GM12865 (cell line): ENCODE measurements at regions not wholly inside any gene's neighbourhood (a gene's known extent, or its start where the extent isn't known, plus 50 kb on each side); places are given as distances from the start of the nearest gene placed in this dataset.

Experiments
- DNase-seq: peaks from one replicate; pipeline ENCODE4 v3.0.0; 2010; ENCODE audit warnings: low read depth
- H3K4me3 ChIP-seq: 2 replicates; pipeline ENCODE4 v1.5.1; 2011; ENCODE audit warnings: mild to moderate bottlenecking, low read depth, low read length, control low read depth
- CTCF ChIP-seq: IDR thresholded peaks from 2 replicates; pipeline ENCODE4 v1.5.1; 2011; ENCODE audit warnings: low read length, control low read depth, low read depth, inconsistent platforms; ENCODE audit not compliant: insufficient read depth; ENCODE audit errors: missing control alignments

- DNase-seq: no peak
- H3K4me3 ChIP-seq: no peak overlapping the region
- no peak for TF ChIP-seq CTCF
Observed at GRCh38 chr13:107347641-107348369, 779.9 kb upstream of the ARGLU1 start.

GRCh38 chr13:107342747-107343146 is 774.8 kb upstream of the ARGLU1 start:
- no peak for DNase-seq
- TF ChIP-seq CTCF: no peak
- no peak overlapping the region for H3K4me3 ChIP-seq

- no peak overlapping the region for H3K4me3 ChIP-seq
- DNase-seq: no peak
- no peak for TF ChIP-seq CTCF
Observed at GRCh38 chr13:107339209-107339608, 771.3 kb upstream of the ARGLU1 start.

GRCh38 chr13:107332188-107332587 is 764.3 kb upstream of the ARGLU1 start:
- TF ChIP-seq CTCF: no peak

GRCh38 chr13:107331359-107331758 is 763.4 kb upstream of the ARGLU1 start:
- no peak for DNase-seq
- no peak overlapping the region for H3K4me3 ChIP-seq
- no peak for TF ChIP-seq CTCF

More at GRCh38 chr13:107332188-107332587, 764.3 kb upstream of the ARGLU1 start:
- no peak overlapping the region for H3K4me3 ChIP-seq
- no peak for DNase-seq

GRCh38 chr13:107330484-107330883 is 762.5 kb upstream of the ARGLU1 start:
- no peak overlapping the region for H3K4me3 ChIP-seq
- TF ChIP-seq CTCF: no peak
- no peak for DNase-seq

- H3K4me3 ChIP-seq: no peak overlapping the region
- no peak for DNase-seq
- TF ChIP-seq CTCF: no peak
Observed at GRCh38 chr13:107329991-107330390, 762.1 kb upstream of the ARGLU1 start.
